ENCODE measurements at regions not wholly inside any gene's neighbourhood (a gene's known extent, or its start where the extent isn't known, plus 50 kb on each side); places are given as distances from the start of the nearest gene placed in this dataset.

DNA sequence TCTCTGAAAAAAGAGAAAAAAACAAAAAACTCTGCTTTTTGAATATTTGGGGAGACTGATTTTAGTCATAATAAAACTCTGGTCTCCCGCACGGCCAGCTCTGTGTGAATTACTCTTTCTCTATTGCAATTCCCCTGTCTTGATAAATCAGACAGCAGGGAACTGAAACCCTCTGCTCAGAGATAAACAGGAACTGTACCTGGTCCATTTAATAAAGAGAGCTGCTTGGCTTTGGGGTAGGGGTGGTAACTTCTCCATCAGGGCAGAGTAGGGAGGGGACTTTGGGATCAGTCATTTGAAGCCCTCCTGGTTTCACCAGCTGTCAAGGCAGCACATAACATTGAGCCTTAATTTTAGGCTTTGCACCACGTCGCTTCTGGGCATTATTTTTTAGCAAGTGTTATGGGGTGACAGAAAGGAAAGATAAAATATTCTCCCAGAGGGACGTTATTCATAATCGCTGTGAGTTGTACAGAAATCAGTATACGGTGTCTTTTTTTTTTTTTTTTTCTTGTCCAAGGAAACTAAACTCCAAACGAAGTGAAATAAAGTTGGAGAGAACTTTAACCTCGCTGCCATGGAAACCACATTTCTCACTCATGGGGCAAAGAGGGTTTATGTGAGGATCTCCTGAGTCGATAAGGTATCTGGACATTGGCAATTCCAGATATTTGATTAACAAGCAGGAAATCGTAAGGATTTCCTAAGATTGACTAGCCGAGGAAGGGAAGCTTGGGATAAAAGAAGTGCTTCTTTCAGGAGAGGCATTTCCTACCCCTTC lies 99.0 kb upstream of the MRI1 start:
- TF ChIP-seq, protein P1, sequence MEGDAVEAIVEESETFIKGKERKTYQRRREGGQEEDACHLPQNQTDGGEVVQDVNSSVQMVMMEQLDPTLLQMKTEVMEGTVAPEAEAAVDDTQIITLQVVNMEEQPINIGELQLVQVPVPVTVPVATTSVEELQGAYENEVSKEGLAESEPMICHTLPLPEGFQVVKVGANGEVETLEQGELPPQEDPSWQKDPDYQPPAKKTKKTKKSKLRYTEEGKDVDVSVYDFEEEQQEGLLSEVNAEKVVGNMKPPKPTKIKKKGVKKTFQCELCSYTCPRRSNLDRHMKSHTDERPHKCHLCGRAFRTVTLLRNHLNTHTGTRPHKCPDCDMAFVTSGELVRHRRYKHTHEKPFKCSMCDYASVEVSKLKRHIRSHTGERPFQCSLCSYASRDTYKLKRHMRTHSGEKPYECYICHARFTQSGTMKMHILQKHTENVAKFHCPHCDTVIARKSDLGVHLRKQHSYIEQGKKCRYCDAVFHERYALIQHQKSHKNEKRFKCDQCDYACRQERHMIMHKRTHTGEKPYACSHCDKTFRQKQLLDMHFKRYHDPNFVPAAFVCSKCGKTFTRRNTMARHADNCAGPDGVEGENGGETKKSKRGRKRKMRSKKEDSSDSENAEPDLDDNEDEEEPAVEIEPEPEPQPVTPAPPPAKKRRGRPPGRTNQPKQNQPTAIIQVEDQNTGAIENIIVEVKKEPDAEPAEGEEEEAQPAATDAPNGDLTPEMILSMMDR (IDR thresholded peaks at IDR 0.05; ENCODE audit: poor library complexity, severe bottlenecking), result no peak
- TF ChIP-seq EZH2 (IDR thresholded peaks at IDR 0.05; ENCODE audit: borderline replicate concordance, insufficient read depth, low read length, poor library complexity, severe bottlenecking), result no peak
- TF ChIP-seq POLR2AphosphoS5 (IDR thresholded peaks at IDR 0.05), result no peak
- no peak for TF ChIP-seq MXI1 (conservative IDR thresholded peaks at IDR 0.05; ENCODE audit: poor library complexity, severe bottlenecking)
- TF ChIP-seq EP300 (conservative IDR thresholded peaks at IDR 0.05; ENCODE audit: poor library complexity, severe bottlenecking), result no peak
- TF ChIP-seq, protein P2, sequence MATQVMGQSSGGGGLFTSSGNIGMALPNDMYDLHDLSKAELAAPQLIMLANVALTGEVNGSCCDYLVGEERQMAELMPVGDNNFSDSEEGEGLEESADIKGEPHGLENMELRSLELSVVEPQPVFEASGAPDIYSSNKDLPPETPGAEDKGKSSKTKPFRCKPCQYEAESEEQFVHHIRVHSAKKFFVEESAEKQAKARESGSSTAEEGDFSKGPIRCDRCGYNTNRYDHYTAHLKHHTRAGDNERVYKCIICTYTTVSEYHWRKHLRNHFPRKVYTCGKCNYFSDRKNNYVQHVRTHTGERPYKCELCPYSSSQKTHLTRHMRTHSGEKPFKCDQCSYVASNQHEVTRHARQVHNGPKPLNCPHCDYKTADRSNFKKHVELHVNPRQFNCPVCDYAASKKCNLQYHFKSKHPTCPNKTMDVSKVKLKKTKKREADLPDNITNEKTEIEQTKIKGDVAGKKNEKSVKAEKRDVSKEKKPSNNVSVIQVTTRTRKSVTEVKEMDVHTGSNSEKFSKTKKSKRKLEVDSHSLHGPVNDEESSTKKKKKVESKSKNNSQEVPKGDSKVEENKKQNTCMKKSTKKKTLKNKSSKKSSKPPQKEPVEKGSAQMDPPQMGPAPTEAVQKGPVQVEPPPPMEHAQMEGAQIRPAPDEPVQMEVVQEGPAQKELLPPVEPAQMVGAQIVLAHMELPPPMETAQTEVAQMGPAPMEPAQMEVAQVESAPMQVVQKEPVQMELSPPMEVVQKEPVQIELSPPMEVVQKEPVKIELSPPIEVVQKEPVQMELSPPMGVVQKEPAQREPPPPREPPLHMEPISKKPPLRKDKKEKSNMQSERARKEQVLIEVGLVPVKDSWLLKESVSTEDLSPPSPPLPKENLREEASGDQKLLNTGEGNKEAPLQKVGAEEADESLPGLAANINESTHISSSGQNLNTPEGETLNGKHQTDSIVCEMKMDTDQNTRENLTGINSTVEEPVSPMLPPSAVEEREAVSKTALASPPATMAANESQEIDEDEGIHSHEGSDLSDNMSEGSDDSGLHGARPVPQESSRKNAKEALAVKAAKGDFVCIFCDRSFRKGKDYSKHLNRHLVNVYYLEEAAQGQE (IDR thresholded peaks at IDR 0.05; ENCODE audit: borderline replicate concordance), result no peak
- TF ChIP-seq SMC3 (conservative IDR thresholded peaks at IDR 0.05; ENCODE audit: poor library complexity), result no peak

Data from neural cell (in vitro differentiated cells).